Gastroesophageal sphincter (tissue), 4 donors: ENCODE measurements at regions not wholly inside any gene's neighbourhood (a gene's known extent, or its start where the extent isn't known, plus 50 kb on each side); places are given as distances from the start of the nearest gene placed in this dataset.

Source experiments
- ATAC-seq: fragments of 150-250 bp; one replicate; pipeline ENCODE4 v1.9.1; 2016; ENCODE audit warnings: mild to moderate bottlenecking, moderate library complexity
- H3K27ac ChIP-seq, 4 donors: fragments of 200-600 bp; sonication (generic) in 3 of 4; 1 replicate in 3 of 4; 2 replicates in 1 of 4; pipeline ENCODE4 v1.5.1; 2016 to 2019
- H3K27me3 ChIP-seq: fragments of 200-600 bp; sonication (generic); one replicate; pipeline ENCODE4 v1.5.1; 2019
- H3K36me3 ChIP-seq, 2 donors: fragments of 200-600 bp; sonication (generic); one replicate each; pipeline ENCODE4 v1.5.1; 2019; ENCODE audit warnings: control low read depth in 1 of 2
- H3K4me1 ChIP-seq, 3 donors: fragments of 200-600 bp; sonication (generic); 1 replicate in 2 of 3; 2 replicates in 1 of 3; pipeline ENCODE4 v1.5.1; 2016 to 2019; ENCODE audit warnings: control low read depth in 2 of 3
- H3K4me3 ChIP-seq, 2 donors: fragments of 200-600 bp; sonication (generic); one replicate each; pipeline ENCODE4 v1.5.1; 2019; ENCODE audit warnings: mild to moderate bottlenecking in 1 of 2, moderate library complexity in 1 of 2
- H3K9me3 ChIP-seq, 3 donors: fragments of 200-600 bp; sonication (generic); one replicate each; pipeline ENCODE4 v1.5.1; 2017 to 2019; ENCODE audit warnings: control low read depth in 2 of 3
- CTCF ChIP-seq, 4 experiments: fragments of 200-600 bp in 2 of 4; fragments of 450-650 bp in 2 of 4; sonication (generic) in 1 of 4; IDR thresholded peaks; one replicate each; pipeline ENCODE4 v1.5.1; 2017 to 2019; ENCODE audit warnings: antibody characterized with exemption in 4 of 4, mild to moderate bottlenecking in 2 of 4, moderate library complexity in 2 of 4
- EP300 ChIP-seq: sonication (generic); formaldehyde crosslinking; IDR thresholded peaks from one replicate; pipeline ENCODE4 v1.6.1; 2017; ENCODE audit warnings: antibody characterized with exemption, mild to moderate bottlenecking
- POLR2A ChIP-seq, 2 donors: fragments of 450-650 bp; IDR thresholded peaks; one replicate each; pipeline ENCODE4 v1.6.1; 2017; ENCODE audit warnings: antibody characterized with exemption in 2 of 2, mild to moderate bottlenecking in 2 of 2, moderate library complexity in 1 of 2
- POLR2AphosphoS5 ChIP-seq: sonication (generic); formaldehyde crosslinking; IDR thresholded peaks from one replicate; pipeline ENCODE4 v1.6.1; 2017; ENCODE audit warnings: antibody characterized with exemption
- WGBS, 2 donors: methylation state at CpG; one replicate each; pipeline ENCODE4 v1.1.5; 2018; ENCODE audit warnings: low coverage in 1 of 2; 5-methylcytosine and 5-hydroxymethylcytosine counted together

DNA sequence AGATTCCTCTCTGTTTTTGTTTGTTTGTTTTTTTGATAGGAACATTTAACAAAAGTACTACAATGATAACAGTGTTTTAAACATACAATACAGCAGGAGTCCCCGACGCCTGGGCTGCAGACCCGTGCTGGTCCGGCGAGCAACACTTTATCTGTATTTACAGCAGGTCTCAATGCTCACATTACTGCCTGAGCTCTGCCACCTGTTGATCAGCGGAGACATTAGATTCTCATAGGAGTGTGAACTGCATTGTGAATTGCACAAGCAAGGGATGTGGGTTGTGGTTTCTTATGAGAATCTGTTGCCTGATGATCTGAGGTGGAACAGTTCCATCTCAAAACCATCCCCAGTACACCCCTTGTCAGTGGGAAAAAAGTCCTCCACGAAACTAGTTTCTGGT lies 1068.5 kb upstream of the CDH10 start:
- Histone ChIP-seq H3K4me1 (no peaks in the 10 kb centered on the region), H3K4me3 (no peak overlapping the region), H3K27ac (no peak overlapping the region), H3K9me3 (no peaks in the 10 kb centered on the region), H3K27me3 (no peaks in the 10 kb centered on the region), H3K36me3 (no peaks in the 10 kb centered on the region)
- WGBS, 2 donors, result 10 to 13% methylated on average over 6 of the region's 7 CpGs
- TF ChIP-seq POLR2A (IDR thresholded peaks at IDR 0.05) (no peak), POLR2AphosphoS5 (no peak), EP300 (no peak), CTCF (IDR thresholded peaks at IDR 0.05) (no peak)
- ATAC-seq, result no peak

- no peak for ATAC-seq
- H3K27ac ChIP-seq, result no peak overlapping the region
- H3K9me3 ChIP-seq, result no peaks in the 10 kb centered on the region
- no peak for TF ChIP-seq EP300
- no peak for TF ChIP-seq POLR2AphosphoS5
- TF ChIP-seq CTCF (IDR thresholded peaks at IDR 0.05), result no peak
- TF ChIP-seq POLR2A (IDR thresholded peaks at IDR 0.05), result no peak
- H3K4me1 ChIP-seq, result no peaks in the 10 kb centered on the region
- H3K36me3 ChIP-seq, result no peaks in the 10 kb centered on the region
- 32 to 50% methylated on average over 1 to 2 of the region's 2 CpGs for WGBS, 2 donors
- H3K4me3 ChIP-seq, result no peak overlapping the region
- H3K27me3 ChIP-seq, result no peaks in the 10 kb centered on the region
Observed at GRCh38 chr5:25707093-25707492, 1062.3 kb upstream of the CDH10 start.

- Histone ChIP-seq H3K27me3 (no peaks in the 10 kb centered on the region), H3K27ac (no peak overlapping the region), H3K36me3 (no peaks in the 10 kb centered on the region), H3K4me1 (no peaks in the 10 kb centered on the region), H3K4me3 (no peak overlapping the region), H3K9me3 (no peaks in the 10 kb centered on the region)
- no peak for ATAC-seq
- WGBS, 2 donors, result 70 to 90% methylated on average over 4 of the region's 4 CpGs
- TF ChIP-seq POLR2AphosphoS5, result no peak
- no peak for TF ChIP-seq CTCF (IDR thresholded peaks at IDR 0.05)
- TF ChIP-seq EP300, result no peak
- no peak for TF ChIP-seq POLR2A (IDR thresholded peaks at IDR 0.05)
Observed at GRCh38 chr5:25701936-25702335, 1057.2 kb upstream of the CDH10 start.

GRCh38 chr5:25694801-25695200 lies 1050.0 kb upstream of the CDH10 start:
- Histone ChIP-seq H3K4me1 (no peaks in the 10 kb centered on the region), H3K36me3 (no peaks in the 10 kb centered on the region), H3K4me3 (no peak overlapping the region), H3K27ac (no peak overlapping the region), H3K27me3 (no peaks in the 10 kb centered on the region), H3K9me3 (no peaks in the 10 kb centered on the region)
- TF ChIP-seq POLR2A (IDR thresholded peaks at IDR 0.05), result no peak
- no peak for TF ChIP-seq CTCF (IDR thresholded peaks at IDR 0.05)
- TF ChIP-seq EP300, result no peak
- no peak for TF ChIP-seq POLR2AphosphoS5
- ATAC-seq, result no peak
- WGBS, 2 donors, result 0 to 14% methylated on average over 1 of the region's 1 CpG

DNA sequence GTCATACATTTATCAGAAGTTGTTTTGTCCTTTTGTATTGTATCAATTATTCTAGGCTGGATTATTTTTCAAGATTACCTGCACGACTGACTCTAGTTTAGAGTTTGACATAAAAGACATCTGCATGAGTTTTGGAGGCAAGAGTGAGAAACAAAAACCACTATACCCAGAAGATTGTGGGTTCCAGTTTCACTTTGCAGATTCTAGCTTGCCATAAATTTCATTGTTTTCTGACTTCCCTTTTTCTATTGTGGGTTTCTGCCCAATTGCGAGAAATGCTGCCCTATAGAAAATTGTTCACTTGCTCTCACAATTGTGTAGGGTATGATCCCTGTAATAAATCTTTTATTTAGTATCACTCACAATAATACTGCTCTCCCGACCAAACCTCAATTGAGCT lies 1043.4 kb upstream of the CDH10 start:
- H3K27ac ChIP-seq, result no peak overlapping the region
- H3K4me3 ChIP-seq, result no peak overlapping the region
- H3K36me3 ChIP-seq, result no peaks in the 10 kb centered on the region
- H3K27me3 ChIP-seq, result no peaks in the 10 kb centered on the region
- ATAC-seq, result no peak
- WGBS, 2 donors, result 72 to 80% methylated on average over 3 of the region's 3 CpGs
- no peak for TF ChIP-seq CTCF (IDR thresholded peaks at IDR 0.05)
- TF ChIP-seq POLR2A (IDR thresholded peaks at IDR 0.05), result no peak
- no peak for TF ChIP-seq EP300
- TF ChIP-seq POLR2AphosphoS5, result no peak
- no peaks in the 10 kb centered on the region for H3K9me3 ChIP-seq
- H3K4me1 ChIP-seq, result no peaks in the 10 kb centered on the region
